A549 (cell line): ENCODE measurements at regions not wholly inside any gene's neighbourhood (a gene's known extent, or its start where the extent isn't known, plus 50 kb on each side); places are given as distances from the start of the nearest gene placed in this dataset.

ENCODE experiments used
- CHD2 ChIP-seq: fragments of 150-350 bp; IDR thresholded peaks from 2 replicates; pipeline ENCODE4 v1.6.1; 2014; ENCODE audit warnings: low read length; ENCODE audit not compliant: partially characterized antibody
- EP300 ChIP-seq, 2 experiments: fragments of >200 bp; sonication (Bioruptor Twin); formaldehyde crosslinking; IDR thresholded peaks; 2 replicates in 1 of 2; 3 replicates in 1 of 2; pipeline ENCODE4 v1.6.1; 2016 to 2017
- POLR2A ChIP-seq: IDR thresholded peaks from 2 replicates; pipeline ENCODE4 v1.6.1; 2012; ENCODE audit warnings: mild to moderate bottlenecking, low read length
- TP53 ChIP-seq: fragments of 250-450 bp; sonication (Bioruptor Pico); IDR thresholded peaks from 2 replicates; pipeline ENCODE4 v1.5.0; 2021; ENCODE audit warnings: mild to moderate bottlenecking, moderate library complexity
- TF ChIP-seq, protein P1 (sequence below): fragments of >200 bp; sonication (Bioruptor Twin); formaldehyde crosslinking; IDR thresholded peaks from 3 replicates; pipeline ENCODE4 v1.5.1; 2016

DNA sequence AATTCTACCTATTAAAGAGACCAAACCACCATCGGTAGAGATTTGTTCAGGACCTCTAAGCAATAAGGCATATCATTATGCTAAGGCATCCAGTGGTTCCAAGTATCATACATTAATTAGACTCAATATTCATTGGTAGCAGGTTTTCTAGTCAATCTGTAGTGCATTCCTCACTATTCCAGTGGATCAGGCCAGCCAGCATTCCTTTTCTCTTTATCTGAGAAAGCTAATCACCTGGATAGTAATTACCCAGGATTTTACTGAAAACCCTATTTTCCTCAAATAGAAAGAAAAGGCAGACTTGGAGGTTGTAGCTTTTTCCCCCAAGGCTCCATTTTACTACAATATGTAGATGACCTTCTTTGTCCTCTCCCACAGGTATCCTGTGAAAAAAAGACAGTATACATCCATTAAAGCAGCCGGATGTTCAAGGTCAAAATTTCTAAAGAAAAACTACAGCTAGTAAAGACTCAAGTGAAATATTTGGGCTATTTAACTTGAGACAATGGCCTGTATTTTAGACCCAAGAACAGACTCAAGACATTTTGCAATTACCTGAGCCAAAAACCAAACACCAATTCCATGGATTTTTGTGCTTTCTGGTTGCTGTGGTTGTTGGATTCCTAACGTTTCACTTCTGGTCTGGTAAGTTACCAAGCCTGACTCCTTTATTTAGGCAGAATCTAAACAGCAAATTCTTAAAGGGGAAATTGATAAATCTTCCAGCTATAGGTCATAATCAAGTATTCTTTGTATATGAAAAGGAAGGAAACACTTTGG lies 149.1 kb upstream of the MOCS1 start:
- TF ChIP-seq EP300 (IDR thresholded peaks at IDR 0.05) (no peak), TP53 (no peak), POLR2A (no peak), CHD2 (no peak)
- TF ChIP-seq, protein P1, sequence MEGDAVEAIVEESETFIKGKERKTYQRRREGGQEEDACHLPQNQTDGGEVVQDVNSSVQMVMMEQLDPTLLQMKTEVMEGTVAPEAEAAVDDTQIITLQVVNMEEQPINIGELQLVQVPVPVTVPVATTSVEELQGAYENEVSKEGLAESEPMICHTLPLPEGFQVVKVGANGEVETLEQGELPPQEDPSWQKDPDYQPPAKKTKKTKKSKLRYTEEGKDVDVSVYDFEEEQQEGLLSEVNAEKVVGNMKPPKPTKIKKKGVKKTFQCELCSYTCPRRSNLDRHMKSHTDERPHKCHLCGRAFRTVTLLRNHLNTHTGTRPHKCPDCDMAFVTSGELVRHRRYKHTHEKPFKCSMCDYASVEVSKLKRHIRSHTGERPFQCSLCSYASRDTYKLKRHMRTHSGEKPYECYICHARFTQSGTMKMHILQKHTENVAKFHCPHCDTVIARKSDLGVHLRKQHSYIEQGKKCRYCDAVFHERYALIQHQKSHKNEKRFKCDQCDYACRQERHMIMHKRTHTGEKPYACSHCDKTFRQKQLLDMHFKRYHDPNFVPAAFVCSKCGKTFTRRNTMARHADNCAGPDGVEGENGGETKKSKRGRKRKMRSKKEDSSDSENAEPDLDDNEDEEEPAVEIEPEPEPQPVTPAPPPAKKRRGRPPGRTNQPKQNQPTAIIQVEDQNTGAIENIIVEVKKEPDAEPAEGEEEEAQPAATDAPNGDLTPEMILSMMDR, result no peak
